Mesendoderm (in vitro differentiated cells): ENCODE measurements at regions not wholly inside any gene's neighbourhood (a gene's known extent, or its start where the extent isn't known, plus 50 kb on each side); places are given as distances from the start of the nearest gene placed in this dataset.
A peak's percentile ranks its signal among the peaks of the same experiment; 100 is the strongest.

Experiments
- DNase-seq: peaks from one replicate; pipeline ENCODE4 v3.0.0; 2013
- H2AK5ac ChIP-seq: 2 replicates; pipeline ENCODE4 v1.6.1; 2013; ENCODE audit warnings: low read length, inconsistent platforms
- H2BK120ac ChIP-seq: 2 replicates; pipeline ENCODE4 v1.6.1; 2013; ENCODE audit warnings: low read depth, mild to moderate bottlenecking, low read length, moderate library complexity, mixed read lengths
- H2BK15ac ChIP-seq: replicated peaks from 2 replicates; pipeline ENCODE4 v1.6.1; 2013; ENCODE audit warnings: low read depth, mild to moderate bottlenecking, moderate library complexity
- H2BK5ac ChIP-seq: 2 replicates; pipeline ENCODE4 v1.6.1; 2013; ENCODE audit warnings: low read length, inconsistent platforms
- H3K18ac ChIP-seq: 2 replicates; pipeline ENCODE4 v1.6.1; 2013; ENCODE audit warnings: mild to moderate bottlenecking, low read length, mixed read lengths
- H3K23ac ChIP-seq: one replicate; pipeline ENCODE4 v1.6.1; 2013; ENCODE audit warnings: low read length
- H3K27ac ChIP-seq: 2 replicates; pipeline ENCODE4 v1.5.1; 2013; ENCODE audit warnings: low read depth, mild to moderate bottlenecking, inconsistent platforms, low read length, moderate library complexity
- H3K27me3 ChIP-seq: 2 replicates; pipeline ENCODE4 v1.6.1; 2013; ENCODE audit warnings: low read length, control low read depth, mild to moderate bottlenecking, inconsistent platforms; ENCODE audit not compliant: insufficient read depth, poor library complexity
- H3K36me3 ChIP-seq: 2 replicates; pipeline ENCODE4 v1.6.1; 2013; ENCODE audit warnings: low read length, inconsistent platforms; ENCODE audit not compliant: control insufficient read depth, insufficient read depth
- H3K4ac ChIP-seq: one replicate; pipeline ENCODE4 v1.6.1; 2013; ENCODE audit warnings: low read depth, mild to moderate bottlenecking, low read length, moderate library complexity
- H3K4me1 ChIP-seq: 2 replicates; pipeline ENCODE4 v1.6.1; 2013; ENCODE audit warnings: low read depth, low read length, inconsistent platforms; ENCODE audit not compliant: control insufficient read depth
- H3K4me2 ChIP-seq: 2 replicates; pipeline ENCODE4 v1.6.1; 2013; ENCODE audit warnings: low read length
- H3K4me3 ChIP-seq: 2 replicates; pipeline ENCODE4 v1.5.1; 2013; ENCODE audit warnings: mild to moderate bottlenecking, low read length
- H3K56ac ChIP-seq: one replicate; pipeline ENCODE4 v1.6.1; 2013; ENCODE audit warnings: low read length
- H3K79me1 ChIP-seq: 2 replicates; pipeline ENCODE4 v1.6.1; 2013; ENCODE audit warnings: low read length, inconsistent platforms
- H3K79me2 ChIP-seq: 2 replicates; pipeline ENCODE4 v1.6.1; 2013; ENCODE audit warnings: mild to moderate bottlenecking, low read length; ENCODE audit not compliant: control insufficient read depth, insufficient read depth
- H3K9ac ChIP-seq: 2 replicates; pipeline ENCODE4 v1.6.1; 2013; ENCODE audit warnings: low read length, inconsistent platforms
- H4K5ac ChIP-seq: one replicate; pipeline ENCODE4 v1.6.1; 2013; ENCODE audit warnings: low read length
- H4K8ac ChIP-seq: one replicate; pipeline ENCODE4 v1.6.1; 2013; ENCODE audit warnings: low read depth, mild to moderate bottlenecking, control low read depth, low read length, moderate library complexity
- WGBS: extraction: QIAGEN DNeasy Blood & Tissue Kit; methylation state at CpG from one replicate; pipeline ENCODE4 v1.1.7; 2013; ENCODE audit warnings: low lambda C conversion rate, missing lambda C conversion rate; ENCODE audit not compliant: insufficient coverage; ENCODE audit errors: extremely low coverage; 5-methylcytosine and 5-hydroxymethylcytosine counted together

- Histone ChIP-seq H3K36me3 (no peaks in the 10 kb centered on the region), H2BK120ac (no peak overlapping the region), H3K4me1 (no peaks in the 10 kb centered on the region), H2BK15ac (no peak overlapping the region), H4K8ac (no peak overlapping the region), H4K5ac (no peak overlapping the region), H3K79me1 (no peaks in the 10 kb centered on the region), H3K23ac (no peak overlapping the region), H3K4me3 (no peak overlapping the region), H3K9ac (no peak overlapping the region), H2AK5ac (no peak overlapping the region), H3K18ac (no peak overlapping the region), H3K4me2 (no peak overlapping the region), H3K27me3 (no peaks in the 10 kb centered on the region), H3K4ac (no peak overlapping the region), H3K56ac (no peak overlapping the region), H2BK5ac (no peak overlapping the region), H3K79me2 (no peaks in the 10 kb centered on the region), H3K27ac (no peak overlapping the region)
- no peak for DNase-seq
- WGBS, result no CpG with 5 or more reads among the region's 4 CpGs
Measured at GRCh38 chr1:63054184-63054583, 268.2 kb upstream of the FOXD3 start.

- H3K4me2 ChIP-seq, result no peak overlapping the region
- H3K27ac ChIP-seq, result no peak overlapping the region
- peak; percentile 71 for DNase-seq
- no peak overlapping the region for H2BK5ac ChIP-seq
- H3K23ac ChIP-seq, result no peak overlapping the region
- H3K36me3 ChIP-seq, result no peaks in the 10 kb centered on the region
- no peak overlapping the region for H3K4me3 ChIP-seq
- H3K4me1 ChIP-seq, result no peaks in the 10 kb centered on the region
- H4K8ac ChIP-seq, result no peak overlapping the region
- no peaks in the 10 kb centered on the region for H3K79me2 ChIP-seq
- no peaks in the 10 kb centered on the region for H3K27me3 ChIP-seq
- WGBS, result no CpG with 5 or more reads among the region's 3 CpGs
- no peak overlapping the region for H3K18ac ChIP-seq
- H2AK5ac ChIP-seq, result no peak overlapping the region
- no peak overlapping the region for H2BK15ac ChIP-seq
- H4K5ac ChIP-seq, result no peak overlapping the region
- H3K4ac ChIP-seq, result no peak overlapping the region
- H2BK120ac ChIP-seq, result no peak overlapping the region
- H3K9ac ChIP-seq, result no peak overlapping the region
- H3K79me1 ChIP-seq, result no peaks in the 10 kb centered on the region
- H3K56ac ChIP-seq, result no peak overlapping the region
Measured at GRCh38 chr1:63063367-63063766, 259.0 kb upstream of the FOXD3 start.

- WGBS, result no CpG with 5 or more reads among the region's 4 CpGs
- no peaks in the 10 kb centered on the region for H3K27me3 ChIP-seq
- H4K8ac ChIP-seq, result no peak overlapping the region
- no peak overlapping the region for H4K5ac ChIP-seq
- no peak overlapping the region for H3K4ac ChIP-seq
- no peak overlapping the region for H2BK120ac ChIP-seq
- H3K27ac ChIP-seq, result no peak overlapping the region
- H3K4me2 ChIP-seq, result no peak overlapping the region
- no peak overlapping the region for H2BK5ac ChIP-seq
- no peak overlapping the region for H2AK5ac ChIP-seq
- no peaks in the 10 kb centered on the region for H3K79me1 ChIP-seq
- H3K4me3 ChIP-seq, result no peak overlapping the region
- no peak overlapping the region for H3K56ac ChIP-seq
- no peak for DNase-seq
- no peak overlapping the region for H3K9ac ChIP-seq
- H3K36me3 ChIP-seq, result no peaks in the 10 kb centered on the region
- H3K79me2 ChIP-seq, result no peaks in the 10 kb centered on the region
- no peaks in the 10 kb centered on the region for H3K4me1 ChIP-seq
- H2BK15ac ChIP-seq, result no peak overlapping the region
- H3K18ac ChIP-seq, result no peak overlapping the region
- H3K23ac ChIP-seq, result no peak overlapping the region
Measured at GRCh38 chr1:63064135-63064534, 258.2 kb upstream of the FOXD3 start.

- Histone ChIP-seq H3K36me3 (no peaks in the 10 kb centered on the region), H2BK15ac (no peak overlapping the region), H3K79me2 (no peaks in the 10 kb centered on the region), H3K56ac (no peak overlapping the region), H3K4me3 (no peak overlapping the region), H3K27ac (no peak overlapping the region), H2BK5ac (no peak overlapping the region), H4K5ac (no peak overlapping the region), H2AK5ac (no peak overlapping the region), H3K79me1 (no peaks in the 10 kb centered on the region), H3K27me3 (no peaks in the 10 kb centered on the region), H3K4ac (no peak overlapping the region), H2BK120ac (no peak overlapping the region), H3K23ac (no peak overlapping the region), H4K8ac (no peak overlapping the region), H3K4me2 (no peak overlapping the region), H3K9ac (no peak overlapping the region), H3K18ac (no peak overlapping the region), H3K4me1 (no peaks in the 10 kb centered on the region)
- no peak for DNase-seq
- no CpG with 5 or more reads among the region's 7 CpGs for WGBS
Measured at GRCh38 chr1:63068626-63069025, 253.7 kb upstream of the FOXD3 start.

- Histone ChIP-seq H3K79me2 (no peaks in the 10 kb centered on the region), H3K36me3 (no peaks in the 10 kb centered on the region), H3K27ac (no peak overlapping the region), H3K56ac (no peak overlapping the region), H4K8ac (no peak overlapping the region), H2AK5ac (no peak overlapping the region), H3K4ac (no peak overlapping the region), H3K23ac (no peak overlapping the region), H4K5ac (no peak overlapping the region), H3K4me2 (no peak overlapping the region), H3K79me1 (no peaks in the 10 kb centered on the region), H3K4me1 (no peaks in the 10 kb centered on the region), H2BK120ac (no peak overlapping the region), H2BK15ac (no peak overlapping the region), H3K18ac (no peak overlapping the region), H2BK5ac (no peak overlapping the region), H3K4me3 (no peak overlapping the region), H3K9ac (no peak overlapping the region), H3K27me3 (peaks cover 1% of the 10 kb centered on the region)
- DNase-seq, result no peak
- no CpG with 5 or more reads among the region's 6 CpGs for whole genome bisulfite sequencing
Measured at GRCh38 chr1:63069214-63069613, 253.2 kb upstream of the FOXD3 start.
